Heart left ventricle (tissue), 13 donors: ENCODE measurements at regions not wholly inside any gene's neighbourhood (a gene's known extent, or its start where the extent isn't known, plus 50 kb on each side); places are given as distances from the start of the nearest gene placed in this dataset.

ENCODE experiments used
- POLR2A ChIP-seq, 2 donors: fragments of 450-650 bp; IDR thresholded peaks; one replicate each; pipeline ENCODE4 v1.6.1; 2017; ENCODE audit warnings: antibody characterized with exemption in 2 of 2, mild to moderate bottlenecking in 2 of 2, moderate library complexity in 2 of 2
- TF ChIP-seq, protein P1 (sequence below), 12 donors: fragments of 200-600 bp; sonication (generic) in 4 of 12; IDR thresholded peaks; one replicate each; pipeline versions ENCODE4 v1.5.0 to v1.8.0; 2018 to 2022; ENCODE audit warnings: antibody characterized with exemption in 12 of 12, mild to moderate bottlenecking in 5 of 12
- donor health status: ischemic (EF 13 %, LVEDD 7.1; RV severe dilation, severe dysfunction).
- donor health status: DM: no; HTN: yes; CAD: no.
- donor health status: DM: no; HTN: no; CAD: no.
- donor health status: ischemic (EF 25% LVEDD 6.9; RV normal size, moderate dysfunction).
- donor health status: ischemic (EF 25% LVEDD 5.7; RV mildly dilated, moderate dysfunction).
- donor health status: ischemic (EF 35%, LVEDD 5.7; RV mildly dilated, moderate dysfunction).
- donor health status: nonischemic (EF 11% LVEDD 7.7; RV severe dilation, severe dysfunction).
- donor health status: DM: yes; HTN: yes; CAD: no.
- donor health status: PGD.
- donor health status: ischemic (EF 29% LVEDD 5.4; RV normal size, mild dysfunction).
- donor health status: nonischemic (EF 23%, LVEDD 6.1; RV moderate dilation, normal function).

DNA sequence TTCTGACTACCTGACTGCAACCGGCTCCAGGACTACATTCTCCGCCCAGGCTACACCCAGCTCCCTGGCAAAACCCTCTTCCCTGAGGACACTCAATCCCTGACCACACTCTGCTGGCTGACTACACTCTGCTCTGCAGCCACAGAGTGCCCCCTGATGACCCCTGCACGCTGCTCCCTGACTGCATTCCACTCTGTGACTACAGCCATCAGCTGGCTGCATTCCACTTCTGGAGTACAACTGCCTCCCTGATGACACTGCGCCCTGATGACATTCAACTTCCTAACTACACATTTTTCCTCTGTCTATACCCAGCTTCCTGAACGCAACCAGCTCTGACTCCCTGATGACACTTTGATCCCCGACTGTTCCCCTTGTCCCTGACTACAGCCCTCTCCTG is 71.3 kb upstream of the NRXN1 start:
- no peak for TF ChIP-seq POLR2A (IDR thresholded peaks at IDR 0.05)
- TF ChIP-seq, protein P1, sequence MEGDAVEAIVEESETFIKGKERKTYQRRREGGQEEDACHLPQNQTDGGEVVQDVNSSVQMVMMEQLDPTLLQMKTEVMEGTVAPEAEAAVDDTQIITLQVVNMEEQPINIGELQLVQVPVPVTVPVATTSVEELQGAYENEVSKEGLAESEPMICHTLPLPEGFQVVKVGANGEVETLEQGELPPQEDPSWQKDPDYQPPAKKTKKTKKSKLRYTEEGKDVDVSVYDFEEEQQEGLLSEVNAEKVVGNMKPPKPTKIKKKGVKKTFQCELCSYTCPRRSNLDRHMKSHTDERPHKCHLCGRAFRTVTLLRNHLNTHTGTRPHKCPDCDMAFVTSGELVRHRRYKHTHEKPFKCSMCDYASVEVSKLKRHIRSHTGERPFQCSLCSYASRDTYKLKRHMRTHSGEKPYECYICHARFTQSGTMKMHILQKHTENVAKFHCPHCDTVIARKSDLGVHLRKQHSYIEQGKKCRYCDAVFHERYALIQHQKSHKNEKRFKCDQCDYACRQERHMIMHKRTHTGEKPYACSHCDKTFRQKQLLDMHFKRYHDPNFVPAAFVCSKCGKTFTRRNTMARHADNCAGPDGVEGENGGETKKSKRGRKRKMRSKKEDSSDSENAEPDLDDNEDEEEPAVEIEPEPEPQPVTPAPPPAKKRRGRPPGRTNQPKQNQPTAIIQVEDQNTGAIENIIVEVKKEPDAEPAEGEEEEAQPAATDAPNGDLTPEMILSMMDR (IDR thresholded peaks at IDR 0.05) = no peak
